Erythroblast (primary cell): ENCODE measurements at regions not wholly inside any gene's neighbourhood (a gene's known extent, or its start where the extent isn't known, plus 50 kb on each side); places are given as distances from the start of the nearest gene placed in this dataset.

Source experiments
- GATA1 ChIP-seq: IDR thresholded peaks from 2 replicates; pipeline ENCODE4 v1.6.1; 2011; ENCODE audit warnings: low read depth, mild to moderate bottlenecking, control low read depth, low read length, moderate library complexity
- POLR2A ChIP-seq: IDR thresholded peaks from 2 replicates; pipeline ENCODE4 v1.6.1; 2011; ENCODE audit warnings: mild to moderate bottlenecking, low read length

- TF ChIP-seq POLR2A (no peak), GATA1 (no peak)
Measured at GRCh38 chr2:215832791-215833190, 180.6 kb downstream of the MREG start.
